ENCODE measurements at regions not wholly inside any gene's neighbourhood (a gene's known extent, or its start where the extent isn't known, plus 50 kb on each side); places are given as distances from the start of the nearest gene placed in this dataset.

DNA sequence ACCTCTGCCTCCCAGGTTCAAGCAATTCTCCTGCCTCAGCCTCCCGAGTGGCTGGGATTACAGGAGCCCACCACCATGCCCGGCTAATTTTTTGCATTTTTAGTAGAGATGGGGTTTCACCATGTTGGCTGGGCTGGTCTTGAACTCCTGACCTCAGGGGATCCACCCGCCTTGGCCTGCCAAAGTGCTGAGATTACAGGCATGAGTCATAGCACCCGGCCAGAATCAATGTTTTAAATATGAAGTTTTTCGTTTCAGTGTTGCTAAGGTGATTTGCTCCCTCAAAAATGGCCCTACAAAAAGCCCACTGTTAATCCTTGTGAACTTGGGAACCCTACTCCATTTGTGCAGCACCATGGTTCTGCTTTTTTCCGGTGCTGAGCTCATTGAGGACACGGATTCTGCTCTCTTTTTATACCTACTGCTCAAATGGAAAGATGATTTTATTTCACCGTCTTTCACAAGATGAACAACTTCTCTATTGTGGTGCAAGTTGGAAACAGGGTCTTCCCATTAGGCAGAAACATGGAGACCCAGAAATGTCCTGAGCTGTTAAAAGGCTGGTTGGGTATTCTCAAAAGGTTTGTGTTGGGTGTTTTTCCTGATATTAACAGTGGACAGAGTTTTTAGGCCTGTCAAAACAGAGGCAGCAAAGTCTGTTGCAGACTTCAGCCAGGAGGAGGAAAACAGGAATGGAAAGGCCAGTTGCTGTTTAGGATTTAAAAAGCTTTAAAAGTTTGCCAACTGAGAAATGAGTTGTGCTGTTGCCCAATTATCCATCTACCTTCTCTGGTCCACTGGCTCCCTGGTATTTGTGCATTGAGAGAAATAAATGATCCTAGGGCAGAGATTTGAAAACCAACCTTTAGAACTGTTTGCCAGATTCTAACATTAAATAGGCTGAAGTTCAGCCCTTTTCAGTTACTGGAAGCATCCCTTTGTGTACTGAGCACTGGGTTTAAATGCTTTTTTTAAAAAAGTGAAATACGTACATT lies 85.8 kb downstream of the ATP23 start:
- intact Hi-C loops (cut with DNase I, micrococcal nuclease) = no loop called here
- no peaks in the 10 kb centered on the region for H3K4me1 ChIP-seq (ENCODE audit: low read depth)
- ATAC-seq (no peak), DNase-seq (no peak)
- TF ChIP-seq, protein P1, sequence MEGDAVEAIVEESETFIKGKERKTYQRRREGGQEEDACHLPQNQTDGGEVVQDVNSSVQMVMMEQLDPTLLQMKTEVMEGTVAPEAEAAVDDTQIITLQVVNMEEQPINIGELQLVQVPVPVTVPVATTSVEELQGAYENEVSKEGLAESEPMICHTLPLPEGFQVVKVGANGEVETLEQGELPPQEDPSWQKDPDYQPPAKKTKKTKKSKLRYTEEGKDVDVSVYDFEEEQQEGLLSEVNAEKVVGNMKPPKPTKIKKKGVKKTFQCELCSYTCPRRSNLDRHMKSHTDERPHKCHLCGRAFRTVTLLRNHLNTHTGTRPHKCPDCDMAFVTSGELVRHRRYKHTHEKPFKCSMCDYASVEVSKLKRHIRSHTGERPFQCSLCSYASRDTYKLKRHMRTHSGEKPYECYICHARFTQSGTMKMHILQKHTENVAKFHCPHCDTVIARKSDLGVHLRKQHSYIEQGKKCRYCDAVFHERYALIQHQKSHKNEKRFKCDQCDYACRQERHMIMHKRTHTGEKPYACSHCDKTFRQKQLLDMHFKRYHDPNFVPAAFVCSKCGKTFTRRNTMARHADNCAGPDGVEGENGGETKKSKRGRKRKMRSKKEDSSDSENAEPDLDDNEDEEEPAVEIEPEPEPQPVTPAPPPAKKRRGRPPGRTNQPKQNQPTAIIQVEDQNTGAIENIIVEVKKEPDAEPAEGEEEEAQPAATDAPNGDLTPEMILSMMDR (IDR thresholded peaks at IDR 0.05) = no peak
- no peaks in the 10 kb centered on the region for H3K36me3 ChIP-seq (ENCODE audit: low read depth)
- peaks cover 5% of the 10 kb centered on the region for H3K9me3 ChIP-seq
- H3K4me3 ChIP-seq = no peak overlapping the region

DNA sequence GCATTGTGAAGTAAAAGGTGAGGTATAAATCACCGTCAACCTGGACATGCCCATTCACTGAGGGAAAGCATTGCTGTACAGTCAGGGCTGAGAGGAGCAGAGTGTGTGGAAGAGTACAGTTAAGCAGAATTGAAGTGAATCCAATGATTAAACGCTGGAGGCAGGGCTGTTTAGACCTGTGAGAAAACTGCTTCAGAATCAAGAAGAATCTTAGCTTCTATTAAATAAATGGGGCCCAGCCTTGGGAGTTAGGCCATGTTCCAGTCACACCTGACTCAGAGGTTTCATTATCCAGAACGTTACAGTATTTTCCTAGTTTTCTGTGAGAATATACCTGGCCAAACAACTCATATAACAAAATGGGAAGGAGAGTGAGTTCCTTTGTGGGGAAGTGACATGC lies 86.9 kb downstream of the ATP23 start:
- DNase-seq = no peak
- Histone ChIP-seq H3K4me1 (ENCODE audit: low read depth) (no peaks in the 10 kb centered on the region), H3K4me3 (no peak overlapping the region), H3K36me3 (ENCODE audit: low read depth) (no peaks in the 10 kb centered on the region), H3K9me3 (peaks cover 5% of the 10 kb centered on the region)
- TF ChIP-seq, protein P1 (IDR thresholded peaks at IDR 0.05) = no peak
- no peak for ATAC-seq
- intact Hi-C loops (cut with DNase I, micrococcal nuclease) = no loop called here

DNA sequence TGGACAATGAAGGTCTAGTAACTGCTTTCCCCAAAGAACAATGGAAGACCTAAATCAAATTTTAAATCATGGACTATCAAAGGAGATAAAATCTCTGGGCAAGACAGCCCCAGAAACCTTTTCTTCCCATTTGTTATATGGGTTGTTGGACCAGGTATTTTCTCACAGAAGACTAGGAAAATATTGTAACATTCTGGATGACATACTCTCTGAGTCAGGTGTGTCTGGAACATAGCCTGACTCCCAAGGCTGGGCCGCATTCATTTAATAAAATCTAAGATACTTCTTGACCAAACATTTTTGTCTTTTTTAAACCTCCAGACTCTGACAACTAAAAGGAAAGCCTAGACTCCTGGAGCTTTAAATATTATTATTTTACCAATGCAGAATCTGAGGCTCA lies 87.9 kb downstream of the ATP23 start:
- TF ChIP-seq, protein P1 (IDR thresholded peaks at IDR 0.05) = no peak
- Histone ChIP-seq H3K4me3 (no peak overlapping the region), H3K9me3 (peaks cover 5% of the 10 kb centered on the region), H3K4me1 (ENCODE audit: low read depth) (no peaks in the 10 kb centered on the region), H3K36me3 (ENCODE audit: low read depth) (no peaks in the 10 kb centered on the region)
- intact Hi-C loops (cut with DNase I, micrococcal nuclease) = no loop called here
- DNase-seq = no peak
- ATAC-seq = no peak

DNA sequence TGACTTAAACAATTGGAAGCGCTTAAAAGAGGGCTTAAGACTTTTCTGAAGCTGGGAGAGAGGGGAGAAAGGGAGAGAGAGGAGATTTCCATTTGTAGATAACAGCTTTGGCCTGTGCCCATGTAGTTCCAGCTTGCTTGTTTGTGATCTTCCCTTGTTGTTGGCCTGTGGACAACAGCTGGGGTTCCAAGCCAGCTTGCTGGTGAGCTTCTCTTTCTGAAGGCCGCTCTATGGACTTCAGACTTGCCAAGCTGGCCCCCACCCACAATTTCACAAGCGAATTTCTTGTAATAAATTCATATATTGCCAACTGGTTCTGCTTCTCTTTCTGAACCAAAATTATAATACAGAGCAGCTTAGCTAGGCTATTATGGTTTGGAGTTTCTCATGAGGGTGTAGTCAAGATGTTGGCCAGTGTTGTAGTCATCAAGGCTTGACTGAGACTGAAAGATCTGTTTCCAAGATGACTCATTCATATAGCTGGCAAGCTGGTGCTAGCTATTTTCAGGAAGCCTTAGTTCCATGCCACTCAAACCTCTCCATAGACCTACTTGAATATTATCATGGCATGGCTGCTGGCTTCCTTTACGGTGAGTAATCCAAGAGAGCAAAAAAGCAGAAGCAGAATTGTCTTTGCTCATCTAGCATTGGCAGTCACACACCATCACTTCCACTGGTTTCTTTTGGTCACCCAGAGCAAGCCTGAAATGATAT lies 89.4 kb downstream of the ATP23 start:
- no peak for DNase-seq
- H3K36me3 ChIP-seq (ENCODE audit: low read depth) = no peaks in the 10 kb centered on the region
- TF ChIP-seq, protein P1 (IDR thresholded peaks at IDR 0.05) = no peak
- intact Hi-C loops (cut with DNase I, micrococcal nuclease) = no loop called here
- no peak for ATAC-seq
- H3K9me3 ChIP-seq = peaks cover 6% of the 10 kb centered on the region
- H3K4me1 ChIP-seq (ENCODE audit: low read depth) = no peaks in the 10 kb centered on the region
- H3K4me3 ChIP-seq = no peak overlapping the region

DNA sequence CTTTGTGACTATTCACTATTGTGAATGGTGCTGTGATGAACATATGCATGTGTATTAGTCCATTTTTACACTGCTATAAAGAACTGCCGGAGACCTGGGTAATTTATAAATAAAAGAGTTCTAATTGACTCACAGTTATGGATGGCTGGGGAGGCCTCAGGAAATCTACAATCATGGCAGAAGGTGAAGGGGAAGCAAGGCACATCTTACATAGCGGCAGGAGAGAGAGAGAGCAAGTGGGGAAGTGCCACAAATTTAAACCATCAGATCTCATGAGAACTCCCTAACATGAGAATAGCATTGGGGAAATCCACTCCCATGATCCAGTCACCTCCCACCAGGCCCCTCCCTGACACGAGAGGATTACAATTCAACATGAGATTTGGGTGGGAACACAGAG lies 90.8 kb downstream of the ATP23 start:
- Histone ChIP-seq H3K36me3 (ENCODE audit: low read depth) (no peaks in the 10 kb centered on the region), H3K4me3 (no peak overlapping the region), H3K4me1 (ENCODE audit: low read depth) (no peaks in the 10 kb centered on the region), H3K9me3 (peaks cover 17% of the 10 kb centered on the region)
- DNase-seq = no peak
- TF ChIP-seq, protein P1 (IDR thresholded peaks at IDR 0.05) = no peak
- intact Hi-C loops (cut with DNase I, micrococcal nuclease) = no loop called here
- ATAC-seq = no peak
